Neural cell (in vitro differentiated cells): ENCODE measurements at regions not wholly inside any gene's neighbourhood (a gene's known extent, or its start where the extent isn't known, plus 50 kb on each side); places are given as distances from the start of the nearest gene placed in this dataset.

Source experiments
- CTCF ChIP-seq: fragments of 450-650 bp; IDR thresholded peaks from 2 replicates; pipeline ENCODE4 v1.5.1; 2014; ENCODE audit warnings: antibody characterized with exemption, mild to moderate bottlenecking, moderate library complexity; ENCODE audit not compliant: poor library complexity, severe bottlenecking
- EP300 ChIP-seq: fragments of 450-650 bp; conservative IDR thresholded peaks from 2 replicates; pipeline ENCODE4 v1.6.1; 2014; ENCODE audit warnings: antibody characterized with exemption, mild to moderate bottlenecking, moderate library complexity; ENCODE audit not compliant: poor library complexity, severe bottlenecking

DNA sequence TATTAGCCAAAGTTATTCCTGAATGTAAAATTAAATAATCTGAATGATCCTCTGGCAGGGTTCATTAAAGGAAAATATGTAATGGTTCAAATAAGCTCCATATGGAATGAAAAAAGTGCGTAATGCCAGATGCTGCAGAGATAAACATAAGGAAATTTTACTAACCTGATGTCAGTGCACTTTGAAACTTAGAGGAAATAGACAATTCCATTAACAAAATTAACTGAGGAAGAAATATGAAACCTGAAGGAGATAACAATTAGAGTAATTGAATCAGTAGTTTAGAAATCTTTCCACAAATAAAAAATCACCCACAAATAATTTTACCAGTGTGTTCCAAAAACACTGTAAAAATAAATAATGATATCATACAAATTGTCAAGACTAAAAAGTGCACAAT is 387.5 kb downstream of the GRIA2 start:
- TF ChIP-seq CTCF (no peak), EP300 (no peak)
